HG03196 (cell line): ENCODE measurements at regions not wholly inside any gene's neighbourhood (a gene's known extent, or its start where the extent isn't known, plus 50 kb on each side); places are given as distances from the start of the nearest gene placed in this dataset.

Experiments used
- ATAC-seq: cut with Tn5 transposase; IDR thresholded peaks from one replicate; pipeline ENCODE4 v1.9.1; 2021; ENCODE audit not compliant: unreplicated experiment

- ATAC-seq, result no peak
Measured at GRCh38 chr15:66900586-66901310, 164.7 kb upstream of the SMAD3 start.

DNA sequence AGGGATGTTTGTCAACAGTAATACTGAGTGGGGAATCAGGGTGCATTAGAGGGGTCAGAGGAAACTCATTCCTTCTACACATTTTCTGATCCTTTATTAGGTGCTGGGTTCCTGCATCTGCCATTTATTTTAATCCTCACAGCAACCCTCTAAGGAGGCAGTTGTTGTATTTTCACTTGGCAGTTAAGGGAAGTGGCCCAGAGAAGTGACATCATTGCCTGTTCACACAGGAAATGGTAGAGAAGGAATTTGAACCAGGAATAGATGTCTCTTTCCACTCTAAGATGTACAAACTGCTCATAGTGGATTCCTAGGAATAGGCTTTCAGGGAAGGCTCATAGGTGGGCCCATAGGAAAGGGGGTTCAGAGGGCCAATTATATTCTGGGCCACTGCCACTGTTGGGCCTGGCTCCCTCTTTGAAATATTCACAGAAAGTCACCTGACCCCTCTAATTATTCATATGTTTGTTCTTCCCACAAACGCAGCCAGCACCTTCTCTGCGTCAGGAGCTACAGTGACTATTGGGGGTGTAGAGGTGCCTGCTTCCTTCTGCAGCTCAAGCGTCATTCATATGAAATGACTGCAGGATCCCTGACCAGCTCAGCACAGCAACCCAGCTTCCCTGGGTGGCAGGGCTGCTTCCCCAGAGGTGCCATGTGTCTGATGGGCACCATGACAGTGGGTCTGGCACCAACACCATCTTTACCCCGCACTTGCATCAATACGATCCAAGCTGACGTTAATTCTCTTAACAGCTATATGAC is 163.9 kb upstream of the SMAD3 start:
- no peak for ATAC-seq

DNA sequence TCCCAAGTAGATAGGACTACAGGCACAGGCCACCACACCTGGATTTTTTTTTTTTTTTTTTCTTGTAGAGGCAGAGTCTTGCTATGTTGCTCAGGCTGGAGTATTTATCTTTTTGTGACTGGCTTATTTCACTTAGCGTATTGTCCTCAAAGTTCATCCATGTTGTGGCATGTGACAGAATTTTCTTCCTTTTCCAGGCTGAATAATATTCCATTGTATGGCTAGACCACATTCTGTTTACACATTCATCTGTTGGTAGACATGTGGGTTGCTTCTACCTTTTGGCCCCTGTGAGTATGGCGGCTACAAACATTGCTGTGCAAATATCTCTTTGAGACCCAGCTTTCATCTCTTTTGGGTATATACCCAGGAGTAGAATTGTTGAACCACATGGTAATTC is 160.2 kb upstream of the SMAD3 start:
- no peak for ATAC-seq

- ATAC-seq, result no peak
Measured at GRCh38 chr15:66905954-66906353, 159.4 kb upstream of the SMAD3 start.

DNA sequence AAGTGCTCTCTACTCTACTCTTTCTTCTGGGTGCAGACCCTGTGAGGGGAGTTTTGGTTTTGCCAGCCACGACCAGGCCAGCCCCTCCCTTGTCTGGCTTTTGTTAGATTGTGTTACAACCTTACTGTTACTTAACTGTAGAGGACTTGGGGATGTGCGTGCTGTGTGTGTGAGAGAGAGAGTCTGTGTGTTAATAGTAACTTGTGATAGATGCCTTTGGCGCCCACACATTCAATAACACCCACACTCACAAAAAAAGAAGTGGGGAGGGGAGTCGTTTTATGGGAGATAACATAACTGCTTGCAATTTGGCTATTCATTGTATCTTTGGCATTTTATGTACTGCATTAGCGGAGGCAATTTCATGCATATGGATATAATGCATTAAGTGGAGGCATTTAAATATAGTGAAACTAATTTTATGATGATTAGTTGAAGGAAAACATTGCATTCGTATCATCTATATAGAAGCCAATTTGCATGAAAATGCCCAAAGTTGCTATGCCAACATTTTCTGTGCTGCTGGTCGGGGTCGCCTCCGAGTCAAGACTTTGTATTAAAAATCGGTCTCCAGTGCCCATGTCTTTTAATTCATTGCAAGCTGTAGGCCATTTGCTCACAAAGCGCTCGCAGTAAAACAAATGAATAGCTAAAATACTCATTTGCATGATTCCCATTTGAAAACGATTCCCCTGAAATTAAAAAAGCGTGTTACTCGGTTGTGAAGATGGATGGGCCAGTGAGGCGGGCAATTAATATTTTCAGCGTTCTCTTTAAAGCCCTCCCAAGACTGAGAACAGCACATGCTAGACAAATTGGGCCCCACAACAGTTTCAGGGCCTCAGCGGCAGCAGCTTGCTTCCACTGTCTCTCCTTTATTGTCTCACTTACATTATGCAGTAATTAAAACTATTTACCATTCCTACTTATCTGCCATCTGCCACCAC is 158.5 kb upstream of the SMAD3 start:
- no peak for ATAC-seq

- ATAC-seq, result no peak
Measured at GRCh38 chr15:66907826-66908743, 157.3 kb upstream of the SMAD3 start.

- ATAC-seq, result no peak
Measured at GRCh38 chr15:66908744-66909095, 156.7 kb upstream of the SMAD3 start.

DNA sequence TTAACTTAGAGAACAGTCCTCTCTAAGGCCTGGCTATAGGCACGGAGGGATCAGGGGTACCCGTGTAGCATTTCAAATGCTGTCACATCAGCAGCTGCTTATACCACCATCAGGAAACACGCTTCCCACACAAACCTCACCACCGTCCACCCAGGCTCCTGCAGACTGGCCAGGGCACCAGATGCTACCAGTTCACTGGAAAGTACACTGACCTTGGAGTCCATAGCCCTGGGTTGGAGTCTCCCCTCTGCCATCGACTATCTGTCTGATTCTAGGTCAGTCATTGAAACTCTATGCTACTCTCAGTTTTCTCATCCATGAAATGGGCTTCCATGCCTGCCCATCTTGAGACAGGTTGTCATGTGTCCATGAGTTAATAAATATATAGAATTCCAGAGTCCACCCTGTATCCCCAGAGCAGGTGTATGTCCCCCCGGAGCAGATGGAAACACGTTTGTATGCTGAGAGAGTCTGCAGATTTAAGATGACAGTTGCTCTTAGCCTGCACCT is 156.0 kb upstream of the SMAD3 start:
- no peak for ATAC-seq

DNA sequence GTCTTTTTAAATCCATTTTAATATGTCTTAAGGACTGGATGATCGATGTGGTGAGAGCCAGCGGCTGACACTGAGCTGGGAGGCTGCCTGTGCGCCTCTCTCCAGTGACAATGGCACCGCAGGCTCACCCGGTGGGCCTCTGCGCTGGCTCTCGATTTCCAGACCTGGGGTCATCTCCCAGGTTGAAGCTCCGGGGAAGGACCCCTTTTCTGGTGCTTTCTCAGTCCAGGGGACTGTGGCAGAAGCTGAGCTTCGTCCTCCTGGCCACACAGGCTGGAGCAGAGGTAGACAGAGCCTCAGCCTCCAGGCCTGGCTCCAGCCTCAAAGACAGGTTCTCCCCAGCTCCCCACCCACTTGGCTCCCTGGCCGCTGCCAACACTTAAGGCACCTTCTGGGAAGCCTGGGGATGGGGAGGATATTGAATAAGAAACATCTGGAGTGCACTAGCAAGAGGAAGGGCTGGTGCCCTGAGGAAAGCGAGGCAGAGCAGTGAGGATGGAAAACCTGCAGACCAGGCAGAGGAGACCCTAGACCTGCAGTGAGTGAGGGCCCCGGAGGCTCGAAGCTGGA is 154.2 kb upstream of the SMAD3 start:
- ATAC-seq, result no peak

GRCh38 chr15:66912001-66912400 is 153.4 kb upstream of the SMAD3 start:
- ATAC-seq, result no peak

GRCh38 chr15:66912441-66912840 is 153.0 kb upstream of the SMAD3 start:
- ATAC-seq, result no peak

DNA sequence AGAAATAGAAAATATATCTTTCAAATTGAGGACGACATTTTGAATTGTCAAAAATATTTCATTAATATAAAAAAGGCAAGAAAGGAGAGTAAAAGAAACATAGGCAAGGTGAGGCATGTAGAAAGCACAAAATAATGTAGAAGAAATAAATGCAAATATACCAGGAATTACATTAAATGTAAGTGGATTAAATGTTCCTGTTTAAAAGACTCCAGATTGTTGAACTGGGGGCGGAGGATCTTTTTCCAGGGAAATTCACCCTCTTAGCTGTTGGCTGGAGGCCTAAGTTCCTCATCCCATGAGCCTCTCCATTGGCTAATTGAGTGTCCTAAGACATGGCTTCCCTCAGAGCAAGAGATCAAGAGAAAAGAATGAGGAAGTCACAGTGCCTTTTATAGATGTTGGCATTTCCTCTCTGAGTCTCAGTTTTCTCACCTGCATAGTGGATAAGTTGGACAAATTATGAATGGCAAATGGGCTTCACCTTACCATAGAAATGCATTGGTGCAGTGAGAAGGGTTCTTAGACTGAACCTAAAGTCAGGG is 147.4 kb upstream of the SMAD3 start:
- ATAC-seq, result no peak

DNA sequence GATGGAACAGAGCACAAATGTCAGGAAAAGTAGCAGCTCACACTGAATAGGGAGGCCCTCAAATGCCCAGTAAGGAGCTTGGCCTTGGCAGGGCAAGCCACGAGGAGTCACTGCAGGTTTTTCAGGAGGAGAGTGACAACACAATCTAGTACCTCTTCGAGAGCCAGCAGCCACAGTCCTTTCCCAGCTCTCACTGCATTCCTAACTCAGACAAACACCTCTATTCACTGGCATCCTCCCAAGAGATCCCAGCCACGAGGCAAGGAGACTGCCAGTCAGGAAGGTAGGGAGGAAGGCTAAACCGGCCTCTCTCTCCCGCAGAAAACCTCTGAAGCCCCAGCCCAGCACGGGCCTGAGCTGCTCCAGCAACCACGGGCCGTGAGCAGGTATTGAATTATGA is 146.0 kb upstream of the SMAD3 start:
- no peak for ATAC-seq

- ATAC-seq, result no peak
Measured at GRCh38 chr15:66921319-66921915, 144.0 kb upstream of the SMAD3 start.

DNA sequence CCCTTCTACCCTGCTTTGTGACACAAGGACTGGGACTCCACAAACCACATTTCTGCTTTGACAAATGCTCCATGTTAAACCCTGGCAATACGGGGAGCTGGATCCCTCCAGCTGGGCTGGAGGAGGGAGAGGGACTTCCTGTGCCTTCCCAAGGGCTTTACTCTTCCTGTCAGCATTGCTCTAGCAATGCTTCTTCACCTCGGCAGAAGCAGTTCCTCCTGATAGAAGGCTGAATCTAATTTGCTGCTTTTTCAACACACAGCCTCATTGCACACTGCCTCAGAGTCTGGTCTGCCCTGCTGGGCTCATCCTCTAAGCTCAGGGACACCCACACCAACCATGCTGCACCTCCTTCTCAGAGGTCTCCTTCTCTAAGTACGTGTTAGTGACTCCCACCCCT is 142.8 kb upstream of the SMAD3 start:
- no peak for ATAC-seq

DNA sequence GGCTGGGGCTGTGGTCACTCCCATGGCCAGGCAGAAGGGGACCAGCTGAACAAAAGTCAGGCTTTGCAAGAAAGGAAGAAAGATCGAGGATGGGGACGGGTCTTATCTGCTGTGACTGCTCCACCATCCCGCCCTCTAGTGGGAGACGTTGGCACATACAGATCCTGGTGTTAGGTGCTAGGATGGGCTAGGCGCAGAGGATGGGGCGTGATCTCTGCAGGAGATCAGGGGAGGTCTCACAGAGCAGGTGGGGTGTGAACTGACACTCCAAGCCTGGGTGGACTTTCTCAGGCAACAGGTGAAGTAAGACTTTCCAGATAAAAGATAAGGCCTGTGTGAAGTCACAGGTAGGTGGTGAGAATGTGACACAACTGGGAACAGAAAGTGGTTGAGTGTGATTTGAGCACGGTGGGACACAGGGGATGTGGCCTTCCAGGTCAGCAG is 141.9 kb upstream of the SMAD3 start:
- ATAC-seq, result no peak

GRCh38 chr15:66924889-66925288 is 140.5 kb upstream of the SMAD3 start:
- ATAC-seq, result no peak

GRCh38 chr15:66925721-66926120 is 139.7 kb upstream of the SMAD3 start:
- ATAC-seq, result no peak
